ENCODE measurements at regions not wholly inside any gene's neighbourhood (a gene's known extent, or its start where the extent isn't known, plus 50 kb on each side); places are given as distances from the start of the nearest gene placed in this dataset.
"Not testable (repeated sequence)": the region's sequence is repeated elsewhere in the genome, so short reads cannot be mapped to it uniquely, and the experiment has no call there.

DNA sequence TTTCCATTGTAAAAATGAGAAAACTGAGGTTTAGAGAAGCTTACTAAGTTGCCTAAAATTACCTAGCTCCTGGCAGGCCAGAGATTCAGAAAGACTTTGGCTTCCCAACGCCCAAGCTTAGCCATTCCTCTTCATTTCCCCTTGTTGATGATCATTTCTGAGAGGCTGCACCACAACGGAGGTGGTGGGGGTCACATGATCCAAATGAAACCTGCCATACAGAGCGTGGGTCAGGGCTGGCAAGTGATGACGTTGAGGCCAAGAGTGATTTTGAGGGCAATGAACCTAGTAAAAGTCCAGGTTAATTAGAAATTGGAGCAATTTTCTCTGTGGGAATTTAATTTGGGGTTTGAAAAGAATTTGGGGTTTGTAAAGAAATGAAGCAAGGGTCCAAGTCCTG lies 109.9 kb downstream of the TMEM182 start:
- H3K27me3 ChIP-seq (replicated peaks; ENCODE audit: insufficient read depth, low read depth, low read length, poor library complexity) = no peaks in the 10 kb centered on the region
- no peaks in the 10 kb centered on the region for H3K9me3 ChIP-seq (ENCODE audit: low read depth, low read length, poor library complexity, severe bottlenecking)
- BruUV-seq (replicated peaks) = no TSS peak
- ChIA-PET POLR2A (ENCODE audit: low non-redundant PET) (no interaction called here), CTCF (no interaction called here)
- intact Hi-C loops (cut with micrococcal nuclease; ENCODE audit: unreplicated experiment) = no loop called here
- DNase-seq (ENCODE audit: low spot score) = no peak
- H3K27ac ChIP-seq (ENCODE audit: low read depth, low read length, poor library complexity, severe bottlenecking) = no peak overlapping the region
- no peaks in the 10 kb centered on the region for H3K4me1 ChIP-seq (ENCODE audit: insufficient read depth, low read length, poor library complexity, severe bottlenecking)
- no peak overlapping the region for H3K4me3 ChIP-seq (ENCODE audit: low read depth, low read length, poor library complexity, severe bottlenecking)
- no peaks in the 10 kb centered on the region for H3K36me3 ChIP-seq (ENCODE audit: insufficient read depth, low read length, poor library complexity, severe bottlenecking)
- TF ChIP-seq, protein P1, sequence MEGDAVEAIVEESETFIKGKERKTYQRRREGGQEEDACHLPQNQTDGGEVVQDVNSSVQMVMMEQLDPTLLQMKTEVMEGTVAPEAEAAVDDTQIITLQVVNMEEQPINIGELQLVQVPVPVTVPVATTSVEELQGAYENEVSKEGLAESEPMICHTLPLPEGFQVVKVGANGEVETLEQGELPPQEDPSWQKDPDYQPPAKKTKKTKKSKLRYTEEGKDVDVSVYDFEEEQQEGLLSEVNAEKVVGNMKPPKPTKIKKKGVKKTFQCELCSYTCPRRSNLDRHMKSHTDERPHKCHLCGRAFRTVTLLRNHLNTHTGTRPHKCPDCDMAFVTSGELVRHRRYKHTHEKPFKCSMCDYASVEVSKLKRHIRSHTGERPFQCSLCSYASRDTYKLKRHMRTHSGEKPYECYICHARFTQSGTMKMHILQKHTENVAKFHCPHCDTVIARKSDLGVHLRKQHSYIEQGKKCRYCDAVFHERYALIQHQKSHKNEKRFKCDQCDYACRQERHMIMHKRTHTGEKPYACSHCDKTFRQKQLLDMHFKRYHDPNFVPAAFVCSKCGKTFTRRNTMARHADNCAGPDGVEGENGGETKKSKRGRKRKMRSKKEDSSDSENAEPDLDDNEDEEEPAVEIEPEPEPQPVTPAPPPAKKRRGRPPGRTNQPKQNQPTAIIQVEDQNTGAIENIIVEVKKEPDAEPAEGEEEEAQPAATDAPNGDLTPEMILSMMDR (conservative IDR thresholded peaks at IDR 0.05; ENCODE audit: low read depth, low read length) = no peak
- TF ChIP-seq EZH2 (IDR thresholded peaks at IDR 0.05; ENCODE audit: borderline replicate concordance, low read depth, low read length, poor library complexity, severe bottlenecking) = no peak

DNA sequence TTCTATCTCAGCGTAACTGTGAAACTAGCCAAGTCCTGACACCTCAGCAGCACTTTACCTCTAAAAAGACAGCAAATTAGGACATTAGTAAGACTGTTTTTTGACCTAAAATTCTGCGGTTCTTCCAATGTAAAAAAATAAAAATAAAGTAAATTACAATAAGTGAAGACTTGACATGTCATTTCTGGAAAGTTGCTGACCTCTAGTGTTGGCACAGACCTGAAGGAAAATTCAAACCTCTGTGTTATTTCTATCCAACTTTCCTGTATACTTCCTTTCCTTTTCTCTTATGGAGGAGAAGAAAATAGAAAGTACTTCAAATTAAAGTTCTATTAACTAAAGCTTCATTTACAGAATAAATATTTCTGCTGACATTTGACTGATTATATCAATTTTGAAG lies 110.6 kb downstream of the TMEM182 start:
- H3K27ac ChIP-seq (ENCODE audit: low read depth, low read length, poor library complexity, severe bottlenecking) = no peak overlapping the region
- no peaks in the 10 kb centered on the region for H3K4me1 ChIP-seq (ENCODE audit: insufficient read depth, low read length, poor library complexity, severe bottlenecking)
- intact Hi-C loops (cut with micrococcal nuclease; ENCODE audit: unreplicated experiment) = no loop called here
- BruUV-seq (replicated peaks) = no TSS peak
- no peaks in the 10 kb centered on the region for H3K36me3 ChIP-seq (ENCODE audit: insufficient read depth, low read length, poor library complexity, severe bottlenecking)
- no peak for TF ChIP-seq EZH2 (IDR thresholded peaks at IDR 0.05; ENCODE audit: borderline replicate concordance, low read depth, low read length, poor library complexity, severe bottlenecking)
- TF ChIP-seq, protein P1 (conservative IDR thresholded peaks at IDR 0.05; ENCODE audit: low read depth, low read length) = no peak
- ChIA-PET CTCF (no interaction called here), POLR2A (ENCODE audit: low non-redundant PET) (no interaction called here)
- no peaks in the 10 kb centered on the region for H3K27me3 ChIP-seq (replicated peaks; ENCODE audit: insufficient read depth, low read depth, low read length, poor library complexity)
- no peak overlapping the region for H3K4me3 ChIP-seq (ENCODE audit: low read depth, low read length, poor library complexity, severe bottlenecking)
- DNase-seq (ENCODE audit: low spot score) = no peak
- no peaks in the 10 kb centered on the region for H3K9me3 ChIP-seq (ENCODE audit: low read depth, low read length, poor library complexity, severe bottlenecking)

DNA sequence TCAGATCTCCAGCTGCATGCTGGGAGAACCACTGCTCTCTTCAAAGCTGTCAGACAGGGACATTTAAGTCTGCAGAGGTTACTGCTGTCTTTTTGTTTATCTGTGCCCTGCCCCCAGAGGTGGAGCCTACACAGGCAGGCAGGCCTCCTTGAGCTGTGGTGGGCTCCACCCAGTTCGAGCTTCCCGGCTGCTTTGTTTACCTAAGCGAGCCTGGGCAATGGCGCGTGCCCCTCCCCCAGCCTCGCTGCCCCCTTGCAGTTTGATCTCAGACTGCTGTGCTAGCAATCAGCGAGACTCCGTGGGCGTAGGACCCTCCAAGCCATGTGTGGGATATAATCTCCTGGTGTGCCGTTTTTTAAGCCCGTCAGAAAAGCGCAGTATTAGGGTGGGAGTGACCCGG lies 117.7 kb downstream of the TMEM182 start:
- BruUV-seq (replicated peaks); POLR2A ChIA-PET (ENCODE audit: low non-redundant PET); H3K4me1 ChIP-seq (ENCODE audit: insufficient read depth, low read length, poor library complexity, severe bottlenecking); intact Hi-C loops (cut with micrococcal nuclease; ENCODE audit: unreplicated experiment); H3K27me3 ChIP-seq (replicated peaks; ENCODE audit: insufficient read depth, low read depth, low read length, poor library complexity); H3K36me3 ChIP-seq (ENCODE audit: insufficient read depth, low read length, poor library complexity, severe bottlenecking); H3K4me3 ChIP-seq (ENCODE audit: low read depth, low read length, poor library complexity, severe bottlenecking); H3K9me3 ChIP-seq (ENCODE audit: low read depth, low read length, poor library complexity, severe bottlenecking); H3K27ac ChIP-seq (ENCODE audit: low read depth, low read length, poor library complexity, severe bottlenecking); CTCF ChIA-PET; DNase-seq (ENCODE audit: low spot score): not testable (repeated sequence)

DNA sequence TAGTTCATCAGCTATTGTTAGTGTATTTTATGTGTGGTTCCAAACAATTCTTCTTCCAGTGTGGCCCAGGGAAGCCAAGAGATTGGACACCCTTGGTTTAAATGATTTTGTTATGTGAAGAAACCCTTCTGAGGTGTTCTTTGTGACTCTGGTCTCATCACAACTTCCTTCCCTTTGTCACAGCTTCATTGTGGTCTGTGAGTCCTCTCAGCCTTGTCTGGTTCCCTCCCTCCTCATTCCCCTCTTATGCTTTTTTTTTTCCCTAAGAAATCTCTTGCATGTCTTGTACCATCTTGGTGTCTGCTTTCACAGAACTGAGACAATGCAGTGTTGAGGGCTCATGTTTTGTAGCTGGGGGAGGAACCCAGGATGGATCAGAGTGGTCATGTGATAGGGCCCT lies 118.9 kb downstream of the TMEM182 start:
- Histone ChIP-seq H3K4me3 (ENCODE audit: low read depth, low read length, poor library complexity, severe bottlenecking) (no peak overlapping the region), H3K4me1 (ENCODE audit: insufficient read depth, low read length, poor library complexity, severe bottlenecking) (no peaks in the 10 kb centered on the region), H3K27ac (ENCODE audit: low read depth, low read length, poor library complexity, severe bottlenecking) (no peak overlapping the region), H3K36me3 (ENCODE audit: insufficient read depth, low read length, poor library complexity, severe bottlenecking) (no peaks in the 10 kb centered on the region), H3K9me3 (ENCODE audit: low read depth, low read length, poor library complexity, severe bottlenecking) (no peaks in the 10 kb centered on the region), H3K27me3 (replicated peaks; ENCODE audit: insufficient read depth, low read depth, low read length, poor library complexity) (no peaks in the 10 kb centered on the region)
- TF ChIP-seq, protein P1 (conservative IDR thresholded peaks at IDR 0.05; ENCODE audit: low read depth, low read length) = no peak
- TF ChIP-seq EZH2 (IDR thresholded peaks at IDR 0.05; ENCODE audit: borderline replicate concordance, low read depth, low read length, poor library complexity, severe bottlenecking) = no peak
- ChIA-PET POLR2A (ENCODE audit: low non-redundant PET) (no interaction called here), CTCF (no interaction called here)
- BruUV-seq (replicated peaks) = no TSS peak
- intact Hi-C loops (cut with micrococcal nuclease; ENCODE audit: unreplicated experiment) = no loop called here
- DNase-seq (ENCODE audit: low spot score) = no peak
